GM12878 (cell line): ENCODE measurements at regions not wholly inside any gene's neighbourhood (a gene's known extent, or its start where the extent isn't known, plus 50 kb on each side); places are given as distances from the start of the nearest gene placed in this dataset.

Experiments used
- ATAC-seq: fragments of 200-7000 bp; cut with Tn5 transposase; 3 replicates; pipeline ENCODE4 v1.9.1; 2020; ENCODE audit warnings: mild to moderate bottlenecking, moderate library complexity
- BruUV-seq: library from RNA; stranded (reverse); fragments of 400-500 nt; replicated peaks from 2 replicates; lab custom pipeline; 2021; lab: Mats Ljungman, UMichigan
- CTCF ChIA-PET: fragments of 300-600 bp; sonication (Branson Sonifier 250); formaldehyde crosslinking; extraction: SDS; loops from one replicate; lab custom pipeline; 2021; ENCODE audit warnings: inconsistent platforms; lab: Yijun Ruan, JAX
- POLR2A ChIA-PET: fragments of 350-600 bp; formaldehyde crosslinking; extraction: SDS; loops from one replicate; lab custom pipeline; 2021; ENCODE audit warnings: inconsistent platforms; lab: Charles Lee
- RAD21 ChIA-PET: fragments of 300-600 bp; sonication (Branson Sonifier 250); formaldehyde crosslinking; loops from one replicate; lab custom pipeline; 2023; ENCODE audit warnings: antibody characterized with exemption; ENCODE audit not compliant: unreplicated experiment; lab: Charles Lee
- SMC1A ChIA-PET: fragments of 300-600 bp; sonication (Branson Sonifier 250); formaldehyde crosslinking; loops from one replicate; lab custom pipeline; 2023; ENCODE audit not compliant: unreplicated experiment, uncharacterized antibody; lab: Charles Lee
- DNase-seq: peaks from one replicate; pipeline ENCODE4 v3.0.0-alpha.2; 2011; ENCODE audit warnings: low read depth, low spot score
- FAIRE-seq: peaks from 3 replicates; lab custom pipeline; 2011; peaks lifted over from hg19 to GRCh38; lab: Jason Lieb, UNC
- H2AFZ ChIP-seq: 2 replicates; pipeline ENCODE4 v1.6.0; 2011; ENCODE audit warnings: low read depth, low read length, control low read depth; ENCODE audit not compliant: control insufficient read depth
- H3K27ac ChIP-seq: 2 replicates; pipeline ENCODE4 v1.5.1; 2011; ENCODE audit warnings: control low read depth; ENCODE audit not compliant: control insufficient read depth, insufficient read depth
- H3K27me3 ChIP-seq, 2 experiments: replicated peaks in 1 of 2; 2 replicates each; pipeline versions ENCODE4 v1.6.0 to v1.6.1; 2011; ENCODE audit warnings: low read length in 1 of 2; ENCODE audit not compliant: control insufficient read depth in 2 of 2, insufficient read depth in 2 of 2
- H3K36me3 ChIP-seq, 2 experiments: 2 replicates each; pipeline ENCODE4 v1.5.1; 2011; ENCODE audit warnings: low read length in 1 of 2; ENCODE audit not compliant: control insufficient read depth in 2 of 2, insufficient read depth in 2 of 2
- H3K4me1 ChIP-seq: 2 replicates; pipeline ENCODE4 v1.6.1; 2011; ENCODE audit warnings: mild to moderate bottlenecking, low read length, moderate library complexity, mixed read lengths; ENCODE audit not compliant: control insufficient read depth, insufficient read depth
- H3K4me2 ChIP-seq: 2 replicates; pipeline ENCODE4 v1.6.0; 2011; ENCODE audit warnings: control low read depth; ENCODE audit not compliant: control insufficient read depth, insufficient read depth
- H3K4me3 ChIP-seq: fragments of 200-600 bp; sonication (generic); 2 replicates; pipeline ENCODE4 v1.5.1; 2016
- H3K79me2 ChIP-seq: 2 replicates; pipeline ENCODE4 v1.6.0; 2011; ENCODE audit warnings: low read length; ENCODE audit not compliant: control insufficient read depth, insufficient read depth
- H3K9ac ChIP-seq: 2 replicates; pipeline ENCODE4 v1.8.0; 2011; ENCODE audit warnings: low read length, control low read depth, mixed read lengths; ENCODE audit not compliant: control insufficient read depth, insufficient read depth
- H3K9me3 ChIP-seq: replicated peaks from 3 replicates; pipeline ENCODE4 v1.5.1; 2011; ENCODE audit warnings: mild to moderate bottlenecking, low read length; ENCODE audit not compliant: control insufficient read depth, insufficient read depth
- H4K20me1 ChIP-seq: 2 replicates; pipeline ENCODE4 v1.6.0; 2011; ENCODE audit not compliant: control insufficient read depth, insufficient read depth
- EP300 ChIP-seq, 2 experiments: fragments of 150-350 bp in 1 of 2; IDR thresholded peaks; 2 replicates each; pipeline ENCODE4 v1.6.1; 2011 to 2012; ENCODE audit warnings: low read depth in 2 of 2, low read length in 2 of 2, borderline replicate concordance in 1 of 2, improper control_type of control experiment in 1 of 2, inconsistent platforms in 1 of 2; ENCODE audit not compliant: control insufficient read depth in 1 of 2
- GABPA ChIP-seq: IDR thresholded peaks from 2 replicates; pipeline ENCODE4 v1.6.1; 2014; ENCODE audit warnings: antibody characterized with exemption, low read depth, mild to moderate bottlenecking, inconsistent platforms
- MEF2A ChIP-seq: IDR thresholded peaks from 2 replicates; pipeline ENCODE4 v1.6.1; 2011; ENCODE audit warnings: low read depth, mild to moderate bottlenecking, low read length, moderate library complexity; ENCODE audit not compliant: insufficient read depth
- NFYB ChIP-seq: IDR thresholded peaks from 2 replicates; pipeline ENCODE4 v1.6.1; 2011; ENCODE audit warnings: low read depth, mild to moderate bottlenecking, low read length, improper control_type of control experiment, moderate library complexity; ENCODE audit not compliant: insufficient read depth
- RBBP5 ChIP-seq: fragments of 200-600 bp; sonication (generic); conservative IDR thresholded peaks from 2 replicates; pipeline ENCODE4 v1.6.1; 2016
- SREBF2 ChIP-seq: IDR thresholded peaks from 2 replicates; pipeline ENCODE4 v1.6.1; 2012; ENCODE audit warnings: mild to moderate bottlenecking, low read length
- STAT3 ChIP-seq: IDR thresholded peaks from 2 replicates; pipeline ENCODE4 v1.6.1; 2011; ENCODE audit warnings: low read depth, low read length, improper control_type of control experiment
- TARDBP ChIP-seq: IDR thresholded peaks from 2 replicates; pipeline ENCODE4 v1.6.1; 2016; ENCODE audit warnings: borderline replicate concordance
- WGBS: methylation state at CpG from one replicate; pipeline ENCODE4 v1.1.6; 2016; ENCODE audit warnings: low lambda C conversion rate; ENCODE audit not compliant: insufficient replicate concordance, insufficient coverage; ENCODE audit errors: missing lambda C conversion rate; 5-methylcytosine and 5-hydroxymethylcytosine counted together
- in situ Hi-C: fragments of 300-500 bp; cut with MboI; formaldehyde crosslinking; loops from 9 replicates; pipeline ENCODE4 v1.14.3; 2018; ENCODE audit warnings: mixed read lengths
- intact Hi-C: fragments of 100-400 bp; cut with micrococcal nuclease; formaldehyde crosslinking; loops from one replicate; pipeline ENCODE4 v1.14.2; 2022; ENCODE audit not compliant: unreplicated experiment
- TF ChIP-seq, protein P1 (sequence below): IDR thresholded peaks from 2 replicates; pipeline ENCODE4 v1.6.1; 2011; ENCODE audit warnings: low read depth, low read length, improper control_type of control experiment, borderline replicate concordance
- TF ChIP-seq, protein P2 (sequence below): IDR thresholded peaks from 2 replicates; pipeline ENCODE4 v1.6.1; 2011; ENCODE audit warnings: borderline replicate concordance, low read depth, mild to moderate bottlenecking, moderate library complexity, low read length; ENCODE audit not compliant: insufficient read depth, poor library complexity, severe bottlenecking

- Histone ChIP-seq H3K36me3 (no peaks in the 10 kb centered on the region), H3K4me2 (no peak overlapping the region), H3K79me2 (no peaks in the 10 kb centered on the region), H3K4me3 (no peak overlapping the region), H4K20me1 (no peaks in the 10 kb centered on the region), H3K9me3 (no peaks in the 10 kb centered on the region), H3K9ac (no peak overlapping the region), H3K27ac (no peak overlapping the region), H3K4me1 (no peaks in the 10 kb centered on the region), H3K27me3 (peaks cover 0 to 7% of the 10 kb centered on the region in 2 experiments; a peak in 1 of 4 replicates), H2AFZ (no peak overlapping the region)
- ChIA-PET RAD21 (no interaction called here), SMC1A (interaction anchor here (0.7 to 1.3 kb wide), 3 partner anchors 15 to 393 kb away, joined by 3 read pairs; no protein-coding TSS in a partner anchor), CTCF (interaction anchor here (0.8 kb wide), 1 partner anchor 11 kb away, joined by 3 read pairs; no protein-coding TSS in a partner anchor), POLR2A (no interaction called here)
- in situ Hi-C loops (no loop called here), intact Hi-C loops (no loop called here)
- TF ChIP-seq GABPA (no peak), EP300 (IDR thresholded peaks at IDR 0.05; ENCODE audit: borderline replicate concordance in 1 of 2, control insufficient read depth in 1 of 2, low read depth in 2 of 2, low read length in 2 of 2) (no peak), MEF2A (no peak), STAT3 (no peak), SREBF2 (no peak), RBBP5 (no peak), TARDBP (no peak), NFYB (no peak)
- TF ChIP-seq, protein P1, sequence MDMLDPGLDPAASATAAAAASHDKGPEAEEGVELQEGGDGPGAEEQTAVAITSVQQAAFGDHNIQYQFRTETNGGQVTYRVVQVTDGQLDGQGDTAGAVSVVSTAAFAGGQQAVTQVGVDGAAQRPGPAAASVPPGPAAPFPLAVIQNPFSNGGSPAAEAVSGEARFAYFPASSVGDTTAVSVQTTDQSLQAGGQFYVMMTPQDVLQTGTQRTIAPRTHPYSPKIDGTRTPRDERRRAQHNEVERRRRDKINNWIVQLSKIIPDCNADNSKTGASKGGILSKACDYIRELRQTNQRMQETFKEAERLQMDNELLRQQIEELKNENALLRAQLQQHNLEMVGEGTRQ = no peak
- TF ChIP-seq, protein P2, sequence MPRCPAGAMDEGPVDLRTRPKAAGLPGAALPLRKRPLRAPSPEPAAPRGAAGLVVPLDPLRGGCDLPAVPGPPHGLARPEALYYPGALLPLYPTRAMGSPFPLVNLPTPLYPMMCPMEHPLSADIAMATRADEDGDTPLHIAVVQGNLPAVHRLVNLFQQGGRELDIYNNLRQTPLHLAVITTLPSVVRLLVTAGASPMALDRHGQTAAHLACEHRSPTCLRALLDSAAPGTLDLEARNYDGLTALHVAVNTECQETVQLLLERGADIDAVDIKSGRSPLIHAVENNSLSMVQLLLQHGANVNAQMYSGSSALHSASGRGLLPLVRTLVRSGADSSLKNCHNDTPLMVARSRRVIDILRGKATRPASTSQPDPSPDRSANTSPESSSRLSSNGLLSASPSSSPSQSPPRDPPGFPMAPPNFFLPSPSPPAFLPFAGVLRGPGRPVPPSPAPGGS = no peak
- BruUV-seq = no TSS peak
- FAIRE-seq (no peak), DNase-seq (no peak), ATAC-seq (no peak)
- 14% methylated on average over 3 of the region's 3 CpGs for WGBS
Observed at GRCh38 chr13:50408068-50408467, 392.8 kb downstream of the KCNRG start.
